BLaER1 (cell line): ENCODE measurements at regions not wholly inside any gene's neighbourhood (a gene's known extent, or its start where the extent isn't known, plus 50 kb on each side); places are given as distances from the start of the nearest gene placed in this dataset.

Experiments
- H3K27ac ChIP-seq: shearing (Covaris generic); formaldehyde crosslinking; 2 replicates; pipeline ENCODE4 v1.8.1; 2022
- H3K27me3 ChIP-seq: shearing (Covaris generic); formaldehyde crosslinking; 2 replicates; pipeline ENCODE4 v1.8.1; 2022
- H3K36me3 ChIP-seq: shearing (Covaris generic); formaldehyde crosslinking; 2 replicates; pipeline ENCODE4 v1.8.1; 2022
- H3K4me1 ChIP-seq: shearing (Covaris generic); formaldehyde crosslinking; 2 replicates; pipeline ENCODE4 v1.8.1; 2022
- H3K4me2 ChIP-seq: shearing (Covaris generic); formaldehyde crosslinking; 2 replicates; pipeline ENCODE4 v1.8.1; 2022
- H3K4me3 ChIP-seq: shearing (Covaris generic); formaldehyde crosslinking; 2 replicates; pipeline ENCODE4 v1.8.1; 2022
- H3K9ac ChIP-seq: shearing (Covaris generic); formaldehyde crosslinking; 2 replicates; pipeline ENCODE4 v1.8.1; 2022
- H3K9me3 ChIP-seq: shearing (Covaris generic); formaldehyde crosslinking; 2 replicates; pipeline ENCODE4 v1.8.1; 2022
- H4K20me1 ChIP-seq: shearing (Covaris generic); formaldehyde crosslinking; 2 replicates; pipeline ENCODE4 v1.8.1; 2022
- Cebpa-rat ChIP-seq: shearing (Covaris generic); IDR thresholded peaks from 2 replicates; pipeline ENCODE4 v1.8.1; 2022

DNA sequence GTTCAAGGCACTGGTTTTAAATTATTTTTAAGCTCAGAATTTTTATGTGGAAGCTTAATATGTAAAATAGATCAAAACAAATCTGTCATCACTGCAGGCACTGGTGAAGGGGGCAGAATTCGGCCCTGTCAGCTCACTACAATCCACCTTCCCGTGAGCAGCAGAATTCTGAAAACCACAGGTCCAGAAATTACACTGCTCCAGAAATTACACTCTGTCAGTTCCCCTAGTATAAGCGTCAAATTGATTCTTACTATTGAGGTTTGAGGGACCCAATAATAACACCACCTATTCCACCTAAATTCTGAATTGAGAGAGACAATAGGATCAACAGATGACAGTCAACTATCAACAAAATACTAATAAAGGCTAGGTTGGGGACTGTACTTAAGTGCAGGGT, 245.5 kb downstream of the PHLDA1 start:
- H3K4me3 ChIP-seq, result no peak overlapping the region
- H3K9ac ChIP-seq, result no peak overlapping the region
- no peaks in the 10 kb centered on the region for H3K36me3 ChIP-seq
- no peaks in the 10 kb centered on the region for H4K20me1 ChIP-seq
- H3K27me3 ChIP-seq, result no peaks in the 10 kb centered on the region
- no peak overlapping the region for H3K27ac ChIP-seq
- H3K9me3 ChIP-seq, result no peaks in the 10 kb centered on the region
- no peak for TF ChIP-seq Cebpa-rat
- peaks cover 14% of the 10 kb centered on the region for H3K4me1 ChIP-seq
- H3K4me2 ChIP-seq, result no peak overlapping the region

DNA sequence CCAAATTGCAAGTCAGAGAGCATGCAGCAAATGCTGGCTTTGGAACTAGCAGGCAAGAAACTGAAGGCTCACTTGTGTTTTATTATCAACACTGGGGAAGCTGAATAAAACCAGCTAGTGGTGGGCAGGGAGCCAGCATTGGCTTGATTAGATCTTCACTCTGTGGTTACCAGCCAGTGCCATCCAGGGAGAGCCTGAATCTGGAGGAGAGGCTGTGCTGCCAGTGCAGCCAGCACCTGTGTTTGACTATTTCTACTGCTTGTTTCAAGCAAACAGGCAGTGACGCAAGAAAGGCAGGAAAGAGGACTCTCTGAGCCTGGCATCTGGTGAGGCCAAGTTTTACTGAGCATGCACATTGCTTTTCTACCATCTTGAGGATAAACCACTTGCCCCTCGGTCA, 247.0 kb downstream of the PHLDA1 start:
- Histone ChIP-seq H3K4me3 (no peak overlapping the region), H3K27ac (no peak overlapping the region), H3K4me2 (peak overlapping the region; percentile 40), H3K9ac (no peak overlapping the region), H4K20me1 (no peaks in the 10 kb centered on the region), H3K4me1 (peaks cover 14% of the 10 kb centered on the region), H3K27me3 (no peaks in the 10 kb centered on the region), H3K36me3 (no peaks in the 10 kb centered on the region), H3K9me3 (no peaks in the 10 kb centered on the region)
- no peak for TF ChIP-seq Cebpa-rat

DNA sequence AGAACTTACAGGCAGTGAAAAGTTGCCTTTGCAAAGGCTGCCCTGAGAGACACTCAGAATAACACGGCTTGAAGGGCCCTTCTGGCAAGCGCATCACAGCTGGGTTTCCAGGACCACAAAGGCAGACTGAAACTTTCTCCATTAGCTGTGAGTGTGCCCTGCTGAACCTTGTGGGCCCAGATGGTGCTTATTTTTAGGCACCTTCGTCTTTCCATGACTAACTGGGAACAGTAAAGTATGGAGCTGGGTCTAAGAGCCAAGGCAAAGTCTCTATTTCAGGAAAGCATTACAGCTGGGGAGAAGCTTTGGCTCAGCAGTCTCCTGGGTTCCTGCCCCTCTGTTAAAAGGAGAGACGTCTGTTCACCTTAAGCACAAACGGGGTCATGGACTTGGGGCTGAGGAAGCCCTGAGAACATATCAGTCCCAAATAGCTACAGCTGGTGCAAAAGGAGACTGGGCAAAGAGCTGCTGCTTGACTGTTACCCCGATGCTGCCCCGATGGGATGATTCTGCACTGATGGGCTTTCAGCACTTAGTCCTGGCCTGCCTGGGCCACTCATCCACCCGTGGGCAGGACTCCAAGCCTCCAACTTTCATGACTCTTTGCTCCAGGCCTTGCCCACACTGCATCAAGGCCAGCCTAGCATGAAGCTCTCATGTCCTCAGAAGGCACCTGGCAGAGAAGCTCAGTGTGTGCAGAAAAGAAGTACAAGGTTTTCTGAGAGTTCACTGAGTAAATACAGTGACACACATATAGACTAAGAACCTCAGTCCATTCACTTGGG, 248.3 kb downstream of the PHLDA1 start:
- no peak for TF ChIP-seq Cebpa-rat
- Histone ChIP-seq H3K27ac (no peak overlapping the region), H3K9me3 (no peaks in the 10 kb centered on the region), H3K27me3 (no peaks in the 10 kb centered on the region), H4K20me1 (no peaks in the 10 kb centered on the region), H3K4me3 (no peak overlapping the region), H3K4me2 (no peak overlapping the region), H3K36me3 (no peaks in the 10 kb centered on the region), H3K9ac (no peak overlapping the region), H3K4me1 (peaks cover 14% of the 10 kb centered on the region)

DNA sequence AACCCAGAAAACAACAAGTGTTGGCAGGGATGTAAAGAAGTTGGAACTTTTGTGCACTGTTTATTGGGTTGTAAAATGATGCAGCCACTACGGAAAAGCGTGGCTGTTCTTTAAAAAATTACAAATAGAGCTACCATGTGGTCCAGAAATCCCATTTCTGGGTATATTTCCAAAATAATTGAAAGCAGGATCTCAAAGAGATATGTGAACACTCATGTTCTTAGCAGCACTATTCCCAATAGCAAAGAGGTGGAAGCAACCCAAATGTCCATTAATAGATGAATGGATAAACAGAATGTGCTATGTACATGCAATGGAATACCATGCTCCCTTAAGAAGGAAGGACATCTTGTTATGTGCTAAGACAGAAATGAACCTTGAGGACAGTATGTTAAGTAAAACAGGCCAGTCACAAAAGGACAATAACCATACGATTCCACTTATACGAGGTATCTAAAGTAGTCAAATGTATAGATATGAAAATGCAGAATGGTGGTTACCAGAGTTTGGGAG, 249.5 kb downstream of the PHLDA1 start:
- no peaks in the 10 kb centered on the region for H3K9me3 ChIP-seq
- no peaks in the 10 kb centered on the region for H3K27me3 ChIP-seq
- H4K20me1 ChIP-seq, result no peaks in the 10 kb centered on the region
- H3K4me1 ChIP-seq, result peaks cover 14% of the 10 kb centered on the region
- no peaks in the 10 kb centered on the region for H3K36me3 ChIP-seq
- H3K4me2 ChIP-seq, result no peak overlapping the region
- no peak overlapping the region for H3K27ac ChIP-seq
- no peak overlapping the region for H3K4me3 ChIP-seq
- no peak for TF ChIP-seq Cebpa-rat
- no peak overlapping the region for H3K9ac ChIP-seq

DNA sequence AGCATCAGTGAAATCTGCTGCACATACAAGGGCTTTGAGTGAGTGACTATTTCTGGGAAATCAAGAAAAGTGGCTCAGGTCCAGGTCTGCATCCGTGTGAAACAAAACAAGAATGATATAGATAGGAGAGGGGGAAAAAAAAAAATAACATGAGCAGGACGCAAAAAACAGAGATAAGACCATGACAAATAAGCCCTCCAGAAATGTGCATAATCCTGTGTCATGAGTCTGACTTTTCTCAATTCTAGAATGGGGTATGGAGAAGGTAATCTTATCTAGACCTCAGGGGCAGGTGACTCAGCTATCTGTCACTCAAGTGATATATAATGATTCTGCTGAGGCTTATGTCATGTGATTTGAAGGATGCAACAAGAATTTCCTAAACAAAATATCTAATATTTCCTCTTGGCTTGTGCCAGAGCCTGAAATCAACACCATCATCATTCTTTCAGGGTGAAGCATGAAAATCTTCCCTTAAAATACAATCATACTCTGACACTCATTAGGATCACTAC, 250.0 kb downstream of the PHLDA1 start:
- Histone ChIP-seq H3K27me3 (no peaks in the 10 kb centered on the region), H3K36me3 (no peaks in the 10 kb centered on the region), H3K4me2 (no peak overlapping the region), H3K9me3 (no peaks in the 10 kb centered on the region), H3K4me3 (no peak overlapping the region), H4K20me1 (no peaks in the 10 kb centered on the region), H3K9ac (no peak overlapping the region), H3K27ac (no peak overlapping the region), H3K4me1 (peaks cover 14% of the 10 kb centered on the region)
- no peak for TF ChIP-seq Cebpa-rat

DNA sequence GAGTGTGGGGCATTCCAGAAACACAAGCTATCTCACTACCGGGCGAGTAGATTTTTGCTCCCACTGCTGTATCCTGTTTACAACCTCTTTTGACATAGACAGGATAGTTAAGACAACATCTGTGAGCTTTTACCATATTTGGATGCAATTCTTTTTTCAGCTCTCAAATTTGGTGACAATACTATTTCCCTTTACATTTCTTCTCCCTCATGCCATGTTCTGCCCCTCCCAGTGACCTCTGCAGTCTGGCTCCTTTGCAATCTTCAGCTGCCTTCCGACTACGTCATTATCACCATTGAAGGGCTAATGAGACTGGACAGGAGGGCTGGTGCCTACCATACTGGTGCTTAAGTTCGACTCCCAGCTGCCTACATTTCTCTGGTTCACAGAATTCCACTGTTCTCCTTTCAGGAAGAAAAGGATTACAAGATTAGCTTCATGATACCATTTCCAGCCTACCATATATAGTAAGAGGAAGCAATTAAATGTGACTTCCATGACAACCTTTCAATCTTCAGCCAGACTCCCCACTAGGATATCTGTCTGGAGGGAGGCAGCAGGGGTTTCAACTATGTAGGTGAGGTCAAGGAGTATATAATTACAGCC, 251.6 kb downstream of the PHLDA1 start:
- H3K27me3 ChIP-seq, result no peaks in the 10 kb centered on the region
- H3K36me3 ChIP-seq, result no peaks in the 10 kb centered on the region
- H3K9ac ChIP-seq, result no peak overlapping the region
- TF ChIP-seq Cebpa-rat, result no peak
- peaks cover 12% of the 10 kb centered on the region for H3K4me1 ChIP-seq
- no peaks in the 10 kb centered on the region for H4K20me1 ChIP-seq
- no peaks in the 10 kb centered on the region for H3K9me3 ChIP-seq
- no peak overlapping the region for H3K4me3 ChIP-seq
- H3K27ac ChIP-seq, result no peak overlapping the region
- H3K4me2 ChIP-seq, result peak overlapping the region; percentile 12; the same call in 1 of the 2 replicates

DNA sequence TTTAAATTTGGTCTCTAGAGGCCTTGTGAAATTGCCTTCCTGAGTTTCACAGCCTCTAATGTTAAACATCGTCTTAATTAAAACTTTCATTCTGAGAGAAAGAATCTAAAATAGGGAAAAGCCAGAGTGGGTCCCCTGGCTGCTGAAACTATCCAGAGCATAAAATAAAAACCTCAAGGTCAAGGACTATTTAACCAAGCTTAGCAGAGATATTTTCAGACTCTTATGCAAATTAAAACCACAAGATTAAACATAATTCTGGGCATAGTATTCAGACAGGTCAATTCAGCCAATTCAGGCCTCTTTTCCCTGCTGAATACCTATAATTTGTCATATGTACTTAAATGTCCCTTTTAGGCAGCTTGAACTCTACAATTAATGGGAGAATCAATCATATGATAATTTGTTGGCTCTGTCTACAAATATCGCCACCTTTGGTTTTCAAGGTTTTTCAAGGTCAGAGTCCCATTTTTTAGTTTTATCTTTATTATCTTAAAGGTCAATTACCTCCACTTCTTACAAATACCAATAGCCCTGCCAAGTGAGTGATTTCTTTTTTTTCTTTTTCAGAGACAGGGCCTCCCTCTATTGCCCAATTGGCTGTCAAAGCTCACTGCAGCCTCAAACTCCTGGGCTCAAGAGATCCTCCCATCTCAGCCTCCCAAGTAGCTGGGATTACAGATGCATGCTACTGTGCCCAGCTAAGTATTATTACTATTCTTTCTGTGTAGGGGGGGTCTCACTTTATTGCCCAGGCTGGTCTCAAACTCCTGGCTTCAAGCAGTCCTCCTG, 257.1 kb downstream of the PHLDA1 start:
- TF ChIP-seq Cebpa-rat, result no peak
- no peak overlapping the region for H3K9ac ChIP-seq
- no peak overlapping the region for H3K27ac ChIP-seq
- H3K4me1 ChIP-seq, result peaks cover 17% of the 10 kb centered on the region
- H3K36me3 ChIP-seq, result no peaks in the 10 kb centered on the region
- H3K9me3 ChIP-seq, result no peaks in the 10 kb centered on the region
- H3K27me3 ChIP-seq, result no peaks in the 10 kb centered on the region
- no peaks in the 10 kb centered on the region for H4K20me1 ChIP-seq
- peak overlapping the region; percentile 54 for H3K4me2 ChIP-seq
- H3K4me3 ChIP-seq, result no peak overlapping the region

DNA sequence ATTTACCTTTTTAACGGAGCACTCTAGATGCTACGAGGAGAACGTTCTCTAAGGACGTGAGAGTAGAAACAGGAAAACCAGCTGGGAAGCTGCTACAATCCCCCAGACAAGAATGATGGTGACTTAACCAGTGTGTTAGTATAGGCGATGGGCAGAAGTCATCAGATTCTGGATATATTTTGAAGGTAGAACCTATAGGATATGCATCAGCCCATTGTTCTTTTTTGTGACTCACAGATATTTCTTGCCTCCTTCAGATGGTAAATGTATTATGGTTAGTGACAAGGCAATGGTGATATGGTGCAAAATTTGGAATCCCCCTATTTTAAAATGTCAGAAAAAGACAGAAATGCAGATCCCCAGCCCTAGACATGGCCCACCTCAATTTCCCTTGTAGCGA, 258.2 kb downstream of the PHLDA1 start:
- no peak overlapping the region for H3K27ac ChIP-seq
- H3K36me3 ChIP-seq, result no peaks in the 10 kb centered on the region
- H3K4me2 ChIP-seq, result peak overlapping the region; percentile 54; the same call in 1 of the 2 replicates
- no peak overlapping the region for H3K9ac ChIP-seq
- no peaks in the 10 kb centered on the region for H3K27me3 ChIP-seq
- H3K4me1 ChIP-seq, result peaks cover 17% of the 10 kb centered on the region
- no peaks in the 10 kb centered on the region for H3K9me3 ChIP-seq
- no peak overlapping the region for H3K4me3 ChIP-seq
- TF ChIP-seq Cebpa-rat, result no peak
- no peaks in the 10 kb centered on the region for H4K20me1 ChIP-seq

DNA sequence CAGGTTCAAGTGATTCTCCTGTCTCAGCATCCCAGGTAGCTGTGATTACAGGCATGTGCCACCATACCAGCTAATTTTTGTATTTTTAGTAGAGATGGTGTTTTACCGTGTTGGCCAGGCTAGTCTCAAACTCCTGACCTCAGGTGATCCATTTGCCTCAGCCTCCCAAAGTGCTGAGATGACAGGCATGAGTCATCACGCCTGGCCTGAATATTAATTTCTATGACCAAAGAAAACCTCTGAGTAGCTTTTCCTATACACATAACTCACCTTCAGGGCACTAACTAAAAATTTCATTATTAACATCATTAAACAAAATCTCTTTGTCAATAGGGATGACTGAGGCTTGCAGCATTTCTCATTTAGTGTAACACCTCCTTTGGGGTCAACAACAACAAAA, 259.6 kb upstream of the KRR1 start:
- no peak for TF ChIP-seq Cebpa-rat
- no peaks in the 10 kb centered on the region for H3K9me3 ChIP-seq
- no peak overlapping the region for H3K4me3 ChIP-seq
- no peaks in the 10 kb centered on the region for H3K27me3 ChIP-seq
- H3K4me2 ChIP-seq, result no peak overlapping the region
- H3K36me3 ChIP-seq, result no peaks in the 10 kb centered on the region
- H3K4me1 ChIP-seq, result peaks cover 17% of the 10 kb centered on the region
- no peak overlapping the region for H3K9ac ChIP-seq
- H3K27ac ChIP-seq, result no peak overlapping the region
- H4K20me1 ChIP-seq, result no peaks in the 10 kb centered on the region

DNA sequence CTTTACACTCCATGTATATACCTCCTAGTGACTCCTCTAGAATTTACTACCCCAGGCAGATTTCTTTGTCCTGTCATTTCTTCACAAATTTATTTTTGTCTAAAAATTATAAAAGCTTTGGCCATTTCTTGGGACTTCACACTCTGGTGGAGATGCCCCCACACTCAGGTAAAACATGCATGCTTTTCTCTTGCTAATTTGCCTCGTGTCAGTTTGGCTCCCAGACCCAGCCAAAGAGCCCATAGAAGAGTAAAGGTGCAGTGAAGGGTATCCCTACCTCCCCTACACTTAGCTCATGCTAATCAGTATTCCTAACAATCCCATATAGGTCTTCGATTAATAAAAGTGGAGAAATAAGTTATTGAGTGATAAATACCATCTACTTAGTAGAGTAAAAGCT, 256.5 kb upstream of the KRR1 start:
- no peak overlapping the region for H3K4me3 ChIP-seq
- no peak overlapping the region for H3K9ac ChIP-seq
- H3K4me2 ChIP-seq, result no peak overlapping the region
- H4K20me1 ChIP-seq, result no peaks in the 10 kb centered on the region
- H3K4me1 ChIP-seq, result no peaks in the 10 kb centered on the region
- H3K9me3 ChIP-seq, result no peaks in the 10 kb centered on the region
- no peaks in the 10 kb centered on the region for H3K36me3 ChIP-seq
- H3K27me3 ChIP-seq, result no peaks in the 10 kb centered on the region
- no peak overlapping the region for H3K27ac ChIP-seq
- TF ChIP-seq Cebpa-rat, result no peak
